Mammary epithelial cell (primary cell): ENCODE measurements at regions not wholly inside any gene's neighbourhood (a gene's known extent, or its start where the extent isn't known, plus 50 kb on each side); places are given as distances from the start of the nearest gene placed in this dataset.

Experiments used
- CTCF ChIP-seq, 2 donors: IDR thresholded peaks in 1 of 2; conservative IDR thresholded peaks in 1 of 2; 2 replicates each; pipeline ENCODE4 v1.5.1; 2011 to 2012; ENCODE audit warnings: inconsistent platforms in 2 of 2, low read length in 2 of 2, mild to moderate bottlenecking in 2 of 2, control low read depth in 1 of 2, low read depth in 1 of 2; ENCODE audit not compliant: insufficient read depth in 1 of 2; ENCODE audit errors: extremely low read depth in 1 of 2
- EZH2 ChIP-seq: IDR thresholded peaks from 2 replicates; pipeline ENCODE4 v1.6.1; 2012; ENCODE audit warnings: low read length, inconsistent platforms, borderline replicate concordance

- TF ChIP-seq EZH2: no peak
- TF ChIP-seq CTCF (conservative IDR thresholded peaks at IDR 0.05 in 1 of 2, IDR thresholded peaks at IDR 0.05 in 1 of 2; ENCODE audit: extremely low read depth in 1 of 2, insufficient read depth in 1 of 2, low read depth in 1 of 2, low read length in 2 of 2): no peak
Measured at GRCh38 chr4:130165381-130165780, 1069.4 kb downstream of the C4orf33 start.
